ENCODE measurements at regions not wholly inside any gene's neighbourhood (a gene's known extent, or its start where the extent isn't known, plus 50 kb on each side); places are given as distances from the start of the nearest gene placed in this dataset.

DNA sequence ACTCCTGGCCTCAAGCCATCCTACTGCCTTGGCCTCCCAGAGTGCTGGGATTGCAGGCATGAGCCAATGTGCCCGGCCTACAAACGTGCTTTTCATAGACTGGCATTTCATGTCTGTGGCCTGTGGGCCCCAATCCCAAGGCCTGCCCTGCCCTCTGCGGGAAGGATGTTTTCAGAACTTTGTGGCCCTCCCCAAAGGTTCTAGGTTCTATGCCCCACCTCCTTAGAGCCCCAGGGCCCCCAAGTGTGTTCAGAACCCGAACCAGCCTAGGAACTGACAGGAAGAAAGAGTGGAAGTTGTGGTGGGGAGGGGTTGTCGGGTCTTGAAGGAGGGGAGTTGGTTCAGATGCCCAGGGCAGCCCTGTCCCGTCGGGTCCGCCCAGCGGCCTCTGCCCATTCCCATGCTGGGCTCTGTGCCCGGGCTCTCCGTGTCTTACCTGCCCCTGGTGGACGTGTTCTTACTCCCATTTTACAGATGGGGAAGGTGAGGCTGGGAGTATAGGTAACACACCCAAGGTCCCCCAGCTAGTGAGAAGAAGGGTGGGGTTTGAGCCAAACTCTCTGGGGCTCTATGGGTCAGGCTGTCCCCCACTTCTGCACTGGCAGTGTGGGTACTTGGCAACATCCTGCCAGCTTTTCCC, 175.8 kb upstream of the IER5L start:
- no peak for TF ChIP-seq POLR2A (IDR thresholded peaks at IDR 0.05)
- no peak for TF ChIP-seq CTCF (IDR thresholded peaks at IDR 0.05)
- TF ChIP-seq POLR2AphosphoS5 (IDR thresholded peaks at IDR 0.05), result no peak
- TF ChIP-seq EP300 (IDR thresholded peaks at IDR 0.05), result no peak
